AG08396 (cell line): ENCODE measurements at regions not wholly inside any gene's neighbourhood (a gene's known extent, or its start where the extent isn't known, plus 50 kb on each side); places are given as distances from the start of the nearest gene placed in this dataset.
"Not testable (repeated sequence)": the region's sequence is repeated elsewhere in the genome, so short reads cannot be mapped to it uniquely, and the experiment has no call there.

Source experiments
- DNase-seq: peaks from one replicate; pipeline ENCODE4 v3.0.0; 2012; ENCODE audit warnings: low spot score, mixed read lengths

GRCh38 chr5:158602981-158603380 lies 496.7 kb downstream of the EBF1 start:
- DNase-seq: no peak

GRCh38 chr5:158601118-158601517 lies 498.6 kb downstream of the EBF1 start:
- DNase-seq: no peak

- no peak for DNase-seq
These were observed 499.0 kb downstream of the EBF1 start for GRCh38 chr5:158600679-158601078.

GRCh38 chr5:158599157-158599556 lies 500.6 kb downstream of the EBF1 start:
- DNase-seq: peak; percentile 8

- no peak for DNase-seq
These were observed 505.0 kb downstream of the EBF1 start for GRCh38 chr5:158594595-158595242.

- no peak for DNase-seq
These were observed 505.8 kb downstream of the EBF1 start for GRCh38 chr5:158593925-158594324.

- DNase-seq: no peak
These were observed 508.3 kb downstream of the EBF1 start for GRCh38 chr5:158591301-158591863.

- no peak for DNase-seq
These were observed 508.9 kb downstream of the EBF1 start for GRCh38 chr5:158590746-158591300.

GRCh38 chr5:158589939-158590338 lies 509.8 kb downstream of the EBF1 start:
- no peak for DNase-seq

GRCh38 chr5:158588617-158589016 lies 511.1 kb downstream of the EBF1 start:
- DNase-seq: no peak

- no peak for DNase-seq
These were observed 513.7 kb downstream of the EBF1 start for GRCh38 chr5:158586054-158586453.

GRCh38 chr5:158582669-158583068 lies 517.0 kb downstream of the EBF1 start:
- DNase-seq: not testable (repeated sequence)

- DNase-seq: no peak
These were observed 525.9 kb downstream of the EBF1 start for GRCh38 chr5:158573829-158574228.

- DNase-seq: no peak
These were observed 529.2 kb downstream of the EBF1 start for GRCh38 chr5:158570502-158570901.

- DNase-seq: no peak
These were observed 530.2 kb downstream of the EBF1 start for GRCh38 chr5:158569534-158569933.

GRCh38 chr5:158565017-158565789 lies 534.5 kb downstream of the EBF1 start:
- DNase-seq: no peak

- no peak for DNase-seq
These were observed 535.8 kb downstream of the EBF1 start for GRCh38 chr5:158563760-158564390.

GRCh38 chr5:158561562-158562190 lies 538.0 kb downstream of the EBF1 start:
- DNase-seq: no peak

GRCh38 chr5:158560170-158560569 lies 539.5 kb downstream of the EBF1 start:
- no peak for DNase-seq

GRCh38 chr5:158559643-158560042 lies 540.1 kb downstream of the EBF1 start:
- no peak for DNase-seq

- DNase-seq: no peak
These were observed 540.6 kb downstream of the EBF1 start for GRCh38 chr5:158559066-158559465.

GRCh38 chr5:158553962-158554336 lies 545.8 kb downstream of the EBF1 start:
- DNase-seq: no peak
